GM21515 (cell line): ENCODE measurements at regions not wholly inside any gene's neighbourhood (a gene's known extent, or its start where the extent isn't known, plus 50 kb on each side); places are given as distances from the start of the nearest gene placed in this dataset.
"Not testable (repeated sequence)": the region's sequence is repeated elsewhere in the genome, so short reads cannot be mapped to it uniquely, and the experiment has no call there.

ENCODE experiments used
- ATAC-seq: cut with Tn5 transposase; IDR thresholded peaks from one replicate; pipeline ENCODE4 v1.9.1; 2021; ENCODE audit not compliant: unreplicated experiment

- no peak for ATAC-seq
Observed at GRCh38 chr3:8298021-8298954, 203.3 kb upstream of the LMCD1 start.

DNA sequence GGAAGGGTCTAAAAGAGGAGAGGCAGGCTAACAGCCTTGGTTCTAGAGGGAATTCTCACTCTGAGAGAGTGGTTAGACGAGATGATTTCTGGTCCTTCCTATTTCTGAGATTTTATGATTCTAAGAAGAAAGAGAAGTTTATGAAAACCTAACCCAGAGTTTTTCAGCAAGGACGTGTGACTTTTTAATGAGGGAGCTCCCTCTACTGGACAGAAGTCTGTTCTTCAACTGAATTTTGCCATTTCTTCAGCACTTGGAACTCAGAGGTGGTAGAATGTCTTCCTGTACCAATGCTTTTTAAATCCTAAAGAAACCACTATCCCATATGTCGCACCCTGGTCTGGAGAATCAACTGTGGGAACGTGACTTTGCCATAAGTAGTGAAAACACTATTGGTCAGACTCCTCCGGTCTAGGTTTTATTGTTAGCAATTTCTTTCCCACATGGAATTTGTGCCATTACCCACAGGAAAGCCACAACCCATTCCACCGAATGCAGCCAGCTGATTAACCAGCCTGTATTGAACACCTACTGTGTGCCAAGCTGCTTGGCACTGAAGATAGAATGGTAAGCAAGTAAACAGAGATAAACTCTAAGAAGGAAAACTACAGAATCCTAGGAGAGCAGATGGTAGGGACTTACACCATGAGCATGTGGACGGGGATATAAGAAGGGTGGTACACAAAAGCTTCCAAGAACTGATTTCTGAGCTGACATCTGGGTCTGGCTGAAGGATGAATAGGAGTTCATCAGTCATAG is 199.5 kb upstream of the LMCD1 start:
- no peak for ATAC-seq

DNA sequence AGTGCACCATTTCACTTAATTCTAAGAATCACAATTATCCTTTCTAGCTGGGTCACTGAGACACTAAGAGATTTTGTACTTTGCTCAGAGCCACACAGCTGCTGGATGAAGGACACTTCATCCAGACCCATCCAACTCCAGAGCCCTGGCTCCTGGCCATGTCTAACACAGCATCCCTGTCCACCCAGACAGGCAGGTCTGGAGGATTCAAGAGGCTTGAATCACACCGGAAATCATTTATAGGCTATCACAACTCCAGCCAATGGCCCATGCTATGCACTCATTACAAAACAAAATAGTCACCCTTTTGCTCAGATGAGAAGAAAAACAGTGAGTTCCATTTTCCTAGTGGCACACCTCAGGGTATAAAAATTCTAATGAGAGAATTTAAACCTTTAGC is 198.2 kb upstream of the LMCD1 start:
- ATAC-seq: no peak

DNA sequence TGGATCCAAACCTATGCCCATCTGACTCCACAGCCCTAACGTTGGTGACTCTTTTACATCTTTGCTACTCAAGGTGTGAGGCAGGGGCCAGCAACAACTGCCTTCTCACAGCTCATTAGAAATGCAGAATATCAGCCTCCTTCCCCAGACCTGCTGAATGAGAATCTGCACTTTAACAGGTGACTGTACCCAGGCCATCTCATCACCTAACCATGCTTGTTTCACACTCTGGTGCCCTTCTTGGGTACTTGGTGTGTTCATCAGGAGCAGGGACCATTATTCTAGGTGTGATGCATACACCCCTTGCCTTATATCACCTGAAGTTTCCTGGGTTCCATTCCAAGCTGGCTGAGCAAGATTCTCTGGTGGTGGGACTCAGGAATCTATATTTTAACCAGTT is 196.3 kb upstream of the LMCD1 start:
- ATAC-seq: no peak

GRCh38 chr3:8307545-8308110 is 194.0 kb upstream of the LMCD1 start:
- no peak for ATAC-seq

DNA sequence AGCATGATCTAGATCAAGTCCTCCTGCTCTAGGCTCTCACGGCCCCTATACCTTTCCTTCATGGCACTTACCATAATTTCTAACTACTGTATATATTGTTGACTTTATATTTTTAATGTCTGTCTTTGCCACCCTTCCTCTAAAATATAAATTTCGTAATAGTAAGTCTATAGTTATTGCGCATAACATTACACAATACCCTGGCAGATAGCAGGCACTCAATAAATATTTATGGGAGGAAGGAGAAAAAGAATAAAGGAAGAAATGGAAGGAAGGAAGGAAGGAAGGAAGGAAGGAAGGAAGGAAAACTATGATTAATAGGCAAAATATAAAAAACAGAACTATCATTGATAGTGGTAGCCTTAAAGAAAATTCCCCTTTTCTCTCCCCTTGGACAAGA is 190.3 kb upstream of the LMCD1 start:
- no peak for ATAC-seq

- ATAC-seq: no peak
Observed at GRCh38 chr3:8312685-8313084, 188.9 kb upstream of the LMCD1 start.

DNA sequence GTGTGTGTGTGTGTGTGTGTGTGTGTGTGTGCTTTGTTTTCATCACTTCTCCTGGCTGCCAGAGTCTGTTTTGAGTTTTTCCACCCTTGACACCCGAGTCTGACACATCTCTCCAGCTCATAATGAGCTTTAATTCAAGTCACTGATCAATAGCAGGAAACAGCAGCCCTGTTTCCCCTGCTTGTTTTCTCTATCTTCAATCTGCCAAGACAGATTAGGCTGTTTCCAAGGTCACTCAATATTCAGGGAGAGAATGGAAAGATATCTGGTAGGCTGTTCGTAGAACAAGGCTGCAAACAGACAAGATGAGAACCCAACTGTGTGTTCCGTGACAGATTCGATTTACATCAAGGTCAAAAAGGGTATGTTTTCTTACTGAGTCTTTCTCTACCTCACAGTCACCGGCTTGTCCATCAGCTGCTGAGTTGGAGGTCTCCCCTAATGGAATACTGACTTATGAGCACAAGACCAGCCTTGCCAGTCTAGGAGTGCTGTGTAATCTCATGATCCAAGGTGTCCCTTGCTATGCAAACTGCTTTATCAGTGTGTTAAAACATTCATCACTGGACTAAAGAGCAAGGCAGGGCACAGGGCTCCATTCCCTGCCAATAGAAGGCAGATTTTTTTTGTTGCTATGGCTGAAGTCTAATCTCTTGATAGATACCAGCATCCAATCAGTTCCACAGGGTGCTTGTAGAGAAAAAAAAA is 187.9 kb upstream of the LMCD1 start:
- no peak for ATAC-seq

- not testable (repeated sequence) for ATAC-seq
Observed at GRCh38 chr3:8315526-8315925, 186.1 kb upstream of the LMCD1 start.

GRCh38 chr3:8317661-8318649 is 183.7 kb upstream of the LMCD1 start:
- ATAC-seq: no peak

DNA sequence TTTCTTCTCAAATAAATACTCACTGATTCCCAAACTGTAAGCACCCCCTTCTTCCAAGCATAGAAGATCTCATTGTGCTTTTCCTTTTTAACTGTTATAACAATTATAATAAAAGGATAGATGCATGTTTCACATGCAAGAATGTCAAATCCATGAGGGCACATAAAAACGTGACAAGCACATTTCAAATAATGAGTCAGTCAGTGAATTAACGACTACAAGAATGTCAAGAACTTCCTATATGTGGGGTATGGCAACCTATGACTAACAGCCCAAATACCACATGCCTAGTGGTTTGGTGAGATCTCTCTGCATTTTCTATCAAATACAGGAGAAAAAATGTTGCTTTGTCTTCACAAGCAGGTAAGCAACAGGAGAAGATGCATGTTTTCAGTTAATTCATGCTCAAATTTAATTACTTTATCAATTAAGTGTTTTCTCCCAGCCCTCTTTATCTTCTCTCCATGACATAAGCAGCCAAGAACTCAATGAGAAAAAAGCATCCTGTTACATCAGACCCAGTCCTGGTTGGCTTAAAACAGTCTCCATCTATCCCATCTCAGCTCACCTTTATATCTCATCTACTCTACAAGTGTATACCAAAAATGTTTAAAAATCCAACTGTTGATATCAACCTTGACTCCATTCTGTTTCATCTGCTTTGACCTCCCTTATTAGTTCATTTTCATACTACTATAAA is 181.5 kb upstream of the LMCD1 start:
- ATAC-seq: no peak

DNA sequence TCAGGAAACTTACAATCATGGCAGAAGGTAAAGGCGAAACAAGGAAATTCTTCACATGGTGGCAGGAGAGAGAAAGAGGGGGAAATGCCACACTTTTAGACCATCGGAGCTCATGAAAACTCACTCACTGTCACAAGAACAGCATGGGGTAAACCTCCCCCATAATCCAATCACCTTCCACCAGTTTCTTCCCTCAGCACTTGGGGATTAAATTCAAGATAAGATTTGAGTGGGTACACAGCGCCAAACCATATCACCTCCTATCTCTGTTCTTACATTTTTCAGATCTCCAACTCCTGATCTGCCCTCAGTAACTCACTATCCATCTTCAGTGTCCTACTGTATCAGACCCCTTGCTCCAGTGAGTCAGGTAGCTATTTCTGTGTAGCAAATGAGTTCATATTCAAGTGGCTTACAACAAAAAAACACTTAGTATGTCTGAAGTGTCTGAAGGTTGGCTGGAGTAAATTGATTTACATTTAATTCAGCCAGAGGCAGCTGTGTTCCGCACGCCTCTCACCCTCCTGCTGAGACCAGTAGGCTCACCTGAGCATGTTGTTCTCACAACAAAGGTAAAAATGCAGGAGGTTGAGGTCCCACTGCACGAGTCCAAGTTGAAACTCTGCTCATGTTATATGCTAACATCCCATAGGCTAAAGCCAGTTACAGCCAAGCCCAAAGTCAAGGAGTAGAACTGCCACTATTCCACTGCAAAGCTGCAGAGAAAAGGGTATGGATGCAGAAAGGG is 180.7 kb upstream of the LMCD1 start:
- no peak for ATAC-seq

- ATAC-seq: peak; percentile 82
Observed at GRCh38 chr3:8324747-8325146, 176.9 kb upstream of the LMCD1 start.

- ATAC-seq: no peak
Observed at GRCh38 chr3:8325306-8325705, 176.3 kb upstream of the LMCD1 start.

- not testable (repeated sequence) for ATAC-seq
Observed at GRCh38 chr3:8325833-8326232, 175.8 kb upstream of the LMCD1 start.

DNA sequence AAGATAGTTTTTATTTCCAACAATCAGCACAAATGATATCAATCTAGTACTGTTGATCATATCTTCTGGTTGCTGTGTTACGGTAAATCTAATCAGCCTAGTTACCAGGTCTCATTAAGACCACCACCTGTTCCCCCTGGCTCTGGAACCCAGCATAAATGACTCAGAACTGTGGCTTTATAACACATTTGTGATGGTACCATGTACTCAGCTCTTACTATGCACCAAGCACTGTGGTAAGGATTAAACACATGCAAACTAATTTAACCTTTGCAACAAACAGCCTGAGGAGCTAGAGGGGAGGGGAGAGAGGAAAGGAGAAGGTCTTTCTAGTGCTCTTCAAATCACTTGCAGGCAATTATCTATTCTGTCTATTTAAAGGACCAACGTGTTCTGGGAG is 173.9 kb upstream of the LMCD1 start:
- no peak for ATAC-seq

DNA sequence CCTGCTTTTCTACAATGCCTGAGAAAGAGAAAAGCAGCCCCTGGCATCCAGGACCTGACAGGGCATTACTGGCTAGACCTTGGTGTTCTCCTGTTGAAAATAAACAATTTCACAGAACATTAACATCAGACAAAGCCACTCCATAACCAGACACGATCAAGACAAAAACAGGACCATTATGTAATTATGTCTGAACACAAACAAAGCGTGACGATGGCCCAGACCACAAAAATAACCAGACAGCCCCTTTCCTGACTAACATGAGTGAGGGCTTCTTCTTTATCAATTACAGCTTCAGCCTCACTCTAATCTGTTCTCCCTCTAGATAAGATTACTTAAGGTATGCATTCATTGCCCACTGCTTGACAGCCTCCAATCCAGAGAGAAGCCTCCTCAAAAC is 172.7 kb upstream of the LMCD1 start:
- no peak for ATAC-seq

DNA sequence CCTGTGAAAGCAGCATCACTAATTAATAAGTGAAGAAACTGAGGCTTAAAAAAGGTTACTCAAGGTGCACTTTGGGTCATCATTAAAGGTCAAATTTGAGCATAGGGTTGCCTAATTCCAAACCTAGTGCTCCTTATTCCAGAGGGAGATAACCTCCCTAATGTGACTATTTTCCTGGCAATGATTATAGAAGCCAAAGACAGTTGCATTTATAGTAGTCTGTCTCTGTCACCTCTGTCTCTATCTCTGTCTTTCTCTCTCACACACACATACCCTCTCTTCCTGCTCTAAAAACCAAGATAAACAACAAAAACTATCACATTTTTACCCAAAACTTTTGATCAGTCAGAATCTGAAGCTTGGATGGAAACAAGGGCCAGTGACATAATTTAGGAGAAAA is 172.0 kb upstream of the LMCD1 start:
- ATAC-seq: no peak

- ATAC-seq: no peak
Observed at GRCh38 chr3:8336456-8336855, 165.2 kb upstream of the LMCD1 start.
